GM18868 (cell line): ENCODE measurements at regions not wholly inside any gene's neighbourhood (a gene's known extent, or its start where the extent isn't known, plus 50 kb on each side); places are given as distances from the start of the nearest gene placed in this dataset.
A peak's percentile ranks its signal among the peaks of the same experiment; 100 is the strongest.
"Not testable (repeated sequence)": the region's sequence is repeated elsewhere in the genome, so short reads cannot be mapped to it uniquely, and the experiment has no call there.

Source experiments
- ATAC-seq: cut with Tn5 transposase; IDR thresholded peaks from one replicate; pipeline ENCODE4 v1.9.1; 2021; ENCODE audit warnings: mild to moderate bottlenecking, moderate library complexity; ENCODE audit not compliant: unreplicated experiment

DNA sequence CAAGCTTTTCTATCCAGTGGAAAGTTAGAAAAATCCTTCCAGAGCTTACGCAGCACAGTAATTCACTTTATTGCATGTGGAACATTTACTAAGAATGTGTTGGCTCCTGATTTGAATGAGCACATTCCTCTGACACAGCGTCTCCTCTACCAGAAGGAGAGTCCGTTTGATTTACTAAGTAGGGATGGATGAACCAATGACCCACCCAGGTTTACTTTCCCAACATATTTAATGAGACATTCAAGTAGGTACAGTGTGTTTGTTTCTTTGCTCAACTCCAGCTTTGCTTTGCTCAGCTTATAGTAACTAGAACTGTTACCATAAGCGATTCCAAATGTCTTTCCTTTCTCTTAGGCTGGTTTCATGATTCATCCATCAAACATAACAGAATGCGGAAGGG lies 161.7 kb downstream of the SMARCA1 start:
- ATAC-seq = no peak

DNA sequence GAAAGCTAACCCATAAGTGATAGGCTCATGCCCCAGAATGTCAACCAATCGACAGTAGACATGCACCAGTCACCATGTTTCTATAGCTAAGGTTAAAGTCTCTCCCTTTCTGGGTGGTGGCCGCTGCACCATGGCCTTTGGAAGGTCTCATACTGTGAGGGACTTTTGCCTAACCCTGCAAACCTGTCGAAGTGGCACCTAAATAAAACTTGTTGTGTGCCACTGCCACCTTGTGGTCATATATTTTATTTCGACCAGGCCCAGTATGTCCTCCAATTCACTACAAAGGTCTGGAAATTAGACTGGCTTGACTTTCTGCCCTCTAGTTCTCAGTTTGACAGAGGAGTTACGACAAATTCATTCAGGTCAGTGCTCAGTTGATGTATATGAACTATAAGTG lies 163.1 kb downstream of the SMARCA1 start:
- peak; percentile 94 for ATAC-seq

DNA sequence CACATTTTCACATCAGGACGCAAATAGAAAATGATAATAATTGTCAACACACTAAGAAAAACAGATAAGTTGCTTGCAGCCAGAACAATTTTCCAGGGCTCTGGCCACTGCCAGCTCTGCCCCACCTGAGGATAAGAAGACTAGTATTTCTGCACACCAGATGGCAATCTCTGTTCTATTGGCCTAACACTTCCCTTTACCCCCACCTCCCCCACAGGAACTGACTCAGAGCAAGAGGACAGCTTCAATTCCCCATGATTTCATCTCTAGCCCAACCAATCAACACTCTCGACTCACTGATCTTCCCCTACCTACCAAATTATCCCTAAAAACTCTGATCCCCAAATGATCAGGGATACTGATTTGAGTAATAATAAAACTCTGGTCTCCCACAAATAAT lies 164.0 kb downstream of the SMARCA1 start:
- ATAC-seq = no peak

DNA sequence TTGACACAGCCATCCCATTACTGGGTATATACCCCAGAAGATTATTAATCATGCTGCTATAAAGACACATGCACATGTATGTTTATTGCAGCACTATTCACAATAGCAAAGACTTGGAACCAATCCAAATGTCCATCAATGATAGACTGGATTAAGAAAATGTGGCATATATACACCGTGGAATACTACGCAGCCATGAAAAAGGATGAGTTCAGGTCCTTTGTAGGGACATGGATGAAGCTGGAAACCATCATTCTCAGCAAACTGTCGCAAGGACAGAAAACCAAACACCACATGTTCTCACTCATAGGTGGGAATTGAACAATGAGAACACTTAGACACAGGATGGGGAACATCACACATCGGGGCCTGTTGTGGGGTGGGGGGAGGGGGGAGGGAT lies 165.9 kb downstream of the SMARCA1 start:
- not testable (repeated sequence) for ATAC-seq

DNA sequence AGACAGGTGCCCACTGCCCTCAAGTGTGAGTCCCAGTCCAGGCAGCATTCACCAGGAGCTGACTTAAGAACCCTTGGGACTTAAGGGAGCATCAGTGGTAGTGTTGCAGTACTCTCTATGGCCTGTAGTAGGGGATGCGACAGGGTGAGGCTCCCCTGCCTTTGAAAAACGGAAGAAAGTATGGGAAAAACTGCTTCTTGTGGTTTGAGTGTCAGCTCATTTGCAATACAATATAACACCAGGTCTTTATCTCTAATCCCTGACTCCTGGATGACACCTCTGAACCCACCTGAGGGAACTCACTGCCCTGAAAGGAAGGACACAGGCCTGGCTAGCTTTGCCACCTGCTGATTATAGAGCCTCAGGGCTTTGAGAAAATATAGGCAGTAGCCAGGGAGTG lies 176.0 kb downstream of the SMARCA1 start:
- peak; percentile 76 for ATAC-seq

DNA sequence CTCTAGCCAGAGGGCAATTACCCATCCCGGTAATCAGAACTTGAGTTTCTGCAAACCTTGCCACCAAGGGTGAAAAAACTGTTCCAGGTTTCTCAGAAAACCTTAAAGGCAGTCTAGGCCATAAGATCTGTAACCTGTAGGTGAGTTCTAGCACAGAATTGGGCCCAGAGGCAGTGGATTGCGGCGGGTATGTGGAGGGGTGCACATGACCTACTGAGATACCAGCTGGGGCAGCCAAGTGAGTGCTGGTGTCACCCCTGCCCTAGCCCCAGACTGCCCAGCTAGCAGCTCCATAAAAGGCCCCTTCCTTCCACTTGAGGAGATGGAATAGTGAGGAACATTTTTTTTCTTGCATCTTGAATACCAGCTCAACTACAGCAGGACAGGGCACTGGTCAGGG lies 176.7 kb downstream of the SMARCA1 start:
- ATAC-seq = no peak

DNA sequence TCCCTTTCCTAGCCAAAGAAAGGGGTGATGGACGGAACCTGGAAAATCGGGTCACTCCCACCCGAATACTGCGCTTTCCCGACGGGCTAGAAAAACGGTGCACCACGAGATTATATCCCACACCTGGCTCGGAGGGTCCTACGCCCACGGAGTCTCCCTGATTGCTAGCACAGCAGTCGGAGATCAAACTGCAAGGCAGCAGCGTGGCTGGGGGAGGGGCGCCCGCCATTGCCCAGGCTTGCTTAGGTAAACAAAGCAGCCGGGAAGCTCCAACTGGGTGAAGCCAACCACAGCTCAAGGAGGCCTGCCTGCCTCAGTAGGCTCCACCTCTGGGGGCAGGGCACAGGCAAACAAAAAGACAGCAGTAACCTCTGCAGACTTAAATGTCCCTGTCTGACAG lies 186.0 kb downstream of the SMARCA1 start:
- ATAC-seq = not testable (repeated sequence)

DNA sequence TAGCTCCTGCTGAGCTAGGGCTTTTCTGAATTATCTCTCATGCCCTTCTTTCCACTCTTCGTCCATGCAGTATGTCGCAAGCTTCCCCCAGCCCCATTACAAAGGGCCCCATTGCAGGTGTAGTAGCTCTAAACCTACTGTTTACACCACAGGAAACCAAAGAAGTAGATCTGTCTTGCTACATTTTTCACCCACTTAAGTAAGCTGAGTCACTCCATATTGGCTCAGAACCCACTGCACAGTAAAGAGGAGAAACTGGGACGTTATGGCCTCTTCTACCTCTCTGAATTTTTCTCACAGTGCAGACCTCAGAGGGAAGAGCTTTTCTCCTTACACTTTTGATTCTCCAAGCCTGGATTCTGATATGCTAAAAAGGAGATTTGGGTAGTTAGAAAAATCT lies 200.2 kb downstream of the SMARCA1 start:
- no peak for ATAC-seq

DNA sequence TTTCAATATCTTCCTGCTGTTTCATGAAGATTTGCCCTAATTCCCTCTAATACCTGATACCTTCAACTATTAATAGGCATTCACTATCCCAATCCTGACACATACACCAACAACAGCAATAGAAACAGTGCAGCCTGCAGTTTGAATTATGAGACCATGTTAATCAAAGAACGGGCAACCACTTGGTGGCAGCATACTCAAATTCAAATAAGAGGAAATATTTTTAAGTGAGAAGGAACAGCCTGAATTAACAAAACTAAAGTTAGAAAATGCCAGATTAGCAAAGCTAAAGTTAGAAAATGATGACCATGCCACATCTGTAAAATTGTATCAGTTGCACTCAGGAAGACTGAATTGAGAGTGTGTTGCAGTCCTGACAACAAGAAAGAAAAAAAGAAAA lies 204.9 kb downstream of the SMARCA1 start:
- no peak for ATAC-seq

DNA sequence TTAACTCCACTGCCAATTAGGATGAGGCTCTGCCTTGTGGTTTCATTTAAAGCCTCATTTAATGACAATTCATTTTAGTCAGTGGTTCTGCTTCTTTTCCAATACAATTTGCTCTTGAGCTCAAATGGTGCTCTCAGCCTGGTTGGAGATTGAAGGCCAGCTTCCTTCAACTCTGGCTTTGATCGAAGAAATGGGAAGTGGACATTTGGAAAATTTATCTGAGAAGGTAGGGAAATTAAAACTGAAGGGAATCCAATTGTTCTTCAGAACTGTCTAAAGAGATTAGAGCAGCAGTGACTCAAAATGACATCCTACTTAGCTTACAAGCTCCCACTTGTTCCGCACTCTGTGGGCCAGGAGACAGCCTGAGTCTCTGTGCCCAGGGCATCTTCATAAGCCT lies 206.8 kb downstream of the SMARCA1 start:
- no peak for ATAC-seq

DNA sequence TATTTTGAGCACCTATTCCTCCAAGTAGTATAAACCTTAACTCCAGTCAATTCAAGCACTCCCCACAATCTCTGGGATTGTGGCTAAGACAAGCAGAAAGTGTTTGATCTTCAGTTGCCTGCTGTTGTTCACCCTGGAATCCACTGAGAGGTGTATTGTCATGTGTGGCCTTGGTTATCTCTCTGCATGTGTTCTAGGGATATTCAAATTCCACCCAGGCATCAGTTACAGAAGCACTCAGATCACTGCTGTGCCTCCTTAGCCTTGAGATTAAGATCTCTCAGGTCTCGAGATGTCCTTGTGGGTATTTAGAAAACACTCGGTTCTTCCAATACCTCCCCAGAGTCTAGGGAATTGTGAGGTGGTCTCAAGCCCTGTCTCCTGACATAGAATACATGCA lies 213.3 kb downstream of the SMARCA1 start:
- no peak for ATAC-seq

DNA sequence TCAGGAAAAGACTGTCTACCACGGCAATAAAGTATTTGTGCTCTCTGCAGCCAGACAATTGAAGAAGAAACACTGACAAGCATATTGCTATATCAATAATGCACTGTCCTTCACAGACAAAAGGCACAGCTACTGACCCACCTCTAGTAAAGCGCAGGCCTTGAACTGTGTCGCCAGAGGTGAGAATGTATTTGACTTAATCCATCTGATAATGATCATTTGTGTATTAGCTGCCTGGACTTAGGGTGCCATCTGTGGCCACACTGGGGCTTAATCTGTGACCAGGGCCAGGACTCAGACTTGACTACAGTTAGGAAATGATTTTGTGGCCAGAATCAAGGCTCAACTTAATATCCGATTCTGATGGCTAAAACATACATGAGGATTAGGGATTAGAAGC lies 260.4 kb downstream of the SMARCA1 start:
- no peak for ATAC-seq

DNA sequence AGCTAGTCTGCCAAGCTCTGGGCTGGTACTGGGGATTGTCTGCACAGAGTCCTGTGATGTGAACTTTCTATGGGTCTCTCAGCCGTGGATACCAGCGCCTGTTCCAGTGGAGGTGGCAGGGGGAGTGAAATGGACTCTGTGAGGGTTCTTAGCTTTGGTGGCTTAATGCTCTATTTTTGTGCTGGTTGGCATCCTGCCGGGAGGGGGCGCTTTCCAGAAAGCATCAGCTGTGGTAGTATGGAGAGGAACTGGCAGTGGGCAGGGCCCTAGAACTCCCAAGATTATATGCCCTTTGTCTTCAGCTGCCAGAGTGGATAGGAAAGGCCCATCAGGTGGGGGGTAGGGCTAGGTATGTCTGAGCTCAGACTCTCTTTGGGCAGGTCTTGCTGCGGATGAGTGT lies 267.8 kb downstream of the SMARCA1 start:
- not testable (repeated sequence) for ATAC-seq

DNA sequence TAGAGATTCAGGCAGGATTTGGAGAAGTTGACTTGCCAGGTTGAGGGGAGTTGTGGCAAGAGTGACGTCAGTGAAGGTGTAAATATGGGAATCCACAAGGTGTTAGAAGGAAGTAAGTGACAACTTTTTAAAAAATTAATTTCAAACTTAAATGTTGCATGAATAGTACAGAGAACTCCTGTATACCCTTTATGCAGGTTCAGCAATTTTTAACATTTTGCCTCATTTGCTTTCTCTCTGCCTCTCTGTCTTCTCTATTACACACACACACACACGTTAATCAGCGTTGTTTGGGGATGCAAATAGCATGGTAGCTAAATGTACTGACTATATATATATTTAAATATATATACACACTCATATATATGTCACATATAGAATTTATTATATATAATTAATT lies 273.7 kb downstream of the SMARCA1 start:
- ATAC-seq = no peak

DNA sequence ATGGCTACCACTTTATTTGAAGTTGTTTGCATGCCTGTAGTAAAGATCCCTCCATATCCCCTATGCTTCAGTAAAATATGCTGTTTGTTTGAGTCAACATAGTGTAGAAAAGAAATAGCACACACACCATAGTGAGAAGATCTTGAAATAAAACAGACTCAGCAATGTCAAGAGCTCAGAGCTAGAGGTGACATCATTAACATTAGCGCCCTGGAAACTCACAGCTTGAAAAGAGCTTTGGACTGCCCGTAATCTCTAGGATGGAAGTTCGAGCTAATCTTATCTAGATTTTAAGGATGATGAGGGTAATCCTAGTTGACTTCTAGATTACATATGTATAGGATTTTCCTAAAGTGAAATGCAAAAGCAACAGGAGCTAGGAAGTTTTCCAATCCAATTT lies 275.6 kb downstream of the SMARCA1 start:
- ATAC-seq = no peak

DNA sequence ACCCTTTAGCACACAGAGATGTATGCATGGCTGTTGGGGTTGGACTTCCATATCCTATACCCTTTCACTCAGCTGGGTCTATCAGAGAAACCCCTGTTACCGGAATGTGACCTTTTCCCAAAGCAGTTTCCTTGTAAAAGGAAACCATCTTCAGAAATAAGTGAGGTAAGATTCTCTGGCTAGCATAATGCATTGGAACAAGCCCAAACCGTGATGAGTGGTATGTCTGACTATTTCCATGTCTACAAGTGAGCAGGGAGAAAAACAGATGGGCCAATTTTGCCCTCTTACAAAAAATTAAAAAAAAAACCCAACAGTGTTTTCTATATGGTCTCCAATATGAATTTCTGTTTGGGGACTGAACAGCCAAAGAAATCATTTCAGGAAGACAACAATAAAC lies 283.9 kb downstream of the SMARCA1 start:
- ATAC-seq = no peak

DNA sequence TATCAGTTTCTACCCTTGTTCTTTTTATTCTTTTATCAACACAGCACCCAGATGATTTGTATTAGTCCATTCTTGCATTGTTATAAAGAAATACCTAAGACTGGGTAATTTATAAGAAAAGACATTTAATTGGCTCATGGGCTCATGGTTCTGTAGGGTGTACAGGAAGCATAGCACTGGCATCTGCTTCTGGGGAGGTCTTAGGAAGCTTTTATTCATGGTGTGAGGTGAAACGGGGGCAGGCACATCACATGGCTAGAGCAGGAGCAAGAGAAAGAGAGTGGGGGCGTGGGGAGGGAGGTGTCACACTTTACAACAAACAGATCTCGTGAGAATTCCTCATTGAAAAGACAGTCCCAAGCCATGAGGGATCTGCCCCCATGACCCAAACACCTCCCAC lies 285.3 kb downstream of the SMARCA1 start:
- ATAC-seq = no peak

DNA sequence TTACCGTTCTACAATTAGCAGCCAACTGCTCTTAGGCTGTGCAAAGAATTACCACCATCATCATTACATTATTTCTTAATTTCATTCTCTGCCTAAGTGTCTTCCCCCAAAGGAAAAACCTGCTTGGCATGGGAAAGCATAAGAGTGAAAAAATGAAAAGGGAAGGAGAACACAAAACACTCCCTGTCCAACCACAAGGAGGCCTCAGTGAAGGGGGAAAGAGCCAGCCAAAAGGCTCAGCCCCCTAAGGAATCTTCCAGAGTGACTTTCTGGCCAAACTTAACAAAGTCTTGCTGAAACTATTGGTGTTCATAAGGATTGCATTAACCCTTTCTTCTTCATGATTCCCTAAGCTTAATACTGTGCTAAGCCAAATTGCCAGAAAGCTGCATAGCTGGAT lies 287.4 kb downstream of the SMARCA1 start:
- ATAC-seq = no peak

DNA sequence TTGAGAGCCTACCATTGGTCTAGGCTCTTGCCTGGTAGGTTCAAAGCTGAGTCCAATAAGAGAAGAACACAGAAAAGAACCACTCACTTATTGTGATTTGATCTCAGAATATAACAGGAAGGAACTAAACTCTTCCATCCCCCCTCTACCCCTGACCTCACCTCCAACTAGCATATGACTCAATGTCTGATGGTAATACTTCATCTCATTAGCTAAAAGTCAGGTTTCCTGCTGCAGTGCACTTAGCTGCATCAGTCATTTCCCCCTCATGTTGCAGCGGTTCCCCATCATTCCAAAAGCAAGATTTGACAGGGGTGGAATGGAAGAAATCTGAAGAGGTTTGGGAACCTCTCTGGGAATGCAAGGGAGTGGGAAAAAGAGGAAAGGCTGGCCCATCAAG lies 289.5 kb downstream of the SMARCA1 start:
- no peak for ATAC-seq

DNA sequence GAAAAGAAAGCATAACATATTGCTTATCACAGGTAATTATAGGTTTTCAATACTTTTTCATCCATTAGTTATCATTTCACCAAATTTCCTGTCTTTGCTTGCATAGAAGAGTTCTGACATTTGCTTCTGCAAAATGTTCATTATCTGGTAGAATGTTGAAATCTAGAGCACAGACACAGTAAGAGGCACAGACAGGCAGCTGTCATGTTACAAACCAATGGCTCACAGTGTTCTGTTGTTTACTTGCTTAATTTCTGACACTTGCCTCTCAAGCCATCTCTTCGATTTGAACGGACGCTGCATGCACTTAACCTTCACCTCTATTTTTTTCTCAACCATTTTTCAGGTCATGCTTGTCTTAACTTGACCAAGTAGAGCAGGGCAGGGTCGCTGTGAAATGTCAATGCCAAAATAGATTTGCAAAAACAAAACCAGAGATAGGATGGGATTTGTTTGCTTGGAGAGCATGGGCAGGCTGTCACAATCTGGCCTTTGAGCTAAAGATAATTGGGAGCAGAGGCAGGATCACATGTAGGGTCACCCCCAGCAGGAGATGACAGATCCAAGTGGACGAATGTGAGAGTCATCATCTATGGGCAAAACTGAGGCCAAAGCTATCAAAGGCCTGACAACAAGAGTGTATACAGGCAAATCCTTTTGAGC lies 292.3 kb downstream of the SMARCA1 start:
- ATAC-seq = no peak

DNA sequence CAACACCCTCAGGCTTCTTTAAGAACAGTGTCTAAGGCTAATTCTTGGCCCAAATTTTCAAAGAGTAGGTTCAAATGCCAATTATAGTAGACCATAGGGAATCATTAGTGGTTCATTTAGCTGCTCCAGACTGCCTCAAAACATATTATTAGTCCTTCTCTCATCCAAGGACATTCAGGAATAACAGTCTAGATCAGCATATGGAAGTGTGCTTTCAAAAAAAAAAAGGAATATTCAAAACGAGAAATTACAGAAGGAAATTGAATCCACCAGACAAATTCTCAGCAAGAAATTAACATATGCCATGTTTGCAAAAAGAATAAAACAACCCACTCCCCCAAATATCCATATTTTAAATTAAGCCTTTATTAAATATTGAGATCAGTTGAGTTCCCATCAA lies 293.1 kb downstream of the SMARCA1 start:
- ATAC-seq = no peak

DNA sequence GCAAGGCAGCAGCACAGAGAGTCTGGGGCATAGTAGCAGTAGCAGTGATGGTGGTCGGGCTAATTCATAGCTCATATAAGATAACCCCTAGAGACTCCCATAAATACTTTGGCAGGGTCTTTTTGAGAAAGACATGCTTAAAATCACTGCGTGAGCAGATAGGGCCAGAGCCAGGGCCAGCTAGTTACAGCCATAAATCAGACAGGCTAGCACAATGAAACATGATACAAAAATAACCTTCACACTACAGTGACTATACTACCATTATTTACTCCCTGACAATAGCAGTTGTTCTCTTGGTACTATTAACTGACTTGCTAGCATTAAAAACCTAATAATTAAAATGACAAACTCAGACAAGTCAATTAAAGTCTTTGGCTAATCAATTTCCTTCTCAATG lies 295.9 kb downstream of the SMARCA1 start:
- ATAC-seq = no peak

DNA sequence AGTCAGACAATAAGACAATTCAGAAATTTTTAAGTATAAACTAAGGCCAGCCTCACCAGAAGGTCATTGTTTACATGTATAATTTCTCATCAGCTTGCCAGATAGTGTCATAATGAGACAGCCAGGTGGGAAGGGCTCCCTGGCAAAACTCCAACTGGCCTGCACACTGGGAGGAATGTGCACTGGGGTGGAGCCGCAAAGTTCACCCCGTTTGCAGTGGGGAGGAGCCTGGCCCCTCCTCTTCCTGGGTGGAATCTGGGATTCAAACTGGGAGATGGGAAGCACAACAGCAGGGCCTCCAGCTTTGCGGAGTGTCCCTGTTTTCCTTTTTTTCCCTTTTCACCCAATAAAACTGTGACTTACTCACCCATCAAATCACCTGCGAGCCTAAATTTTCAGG lies 329.9 kb downstream of the SMARCA1 start:
- no peak for ATAC-seq

DNA sequence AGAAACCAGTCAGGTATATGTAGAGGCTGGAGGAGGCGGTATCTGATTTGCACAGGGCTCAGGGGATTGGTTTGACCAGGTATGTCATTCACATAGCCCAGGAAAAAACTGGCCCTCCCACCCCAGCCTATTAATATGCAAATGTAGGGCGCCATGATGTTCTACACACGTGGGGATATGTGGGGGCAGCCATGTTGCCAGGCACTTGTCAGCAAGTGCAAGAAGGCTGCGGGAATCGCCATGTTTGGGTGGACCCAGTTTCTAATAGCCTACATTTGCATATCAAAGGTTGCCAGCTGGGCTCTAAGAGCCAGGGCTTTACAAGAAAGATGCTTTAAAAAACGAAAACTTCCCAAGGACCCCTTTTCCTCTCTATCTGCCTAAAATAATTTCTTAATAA lies 335.1 kb downstream of the SMARCA1 start:
- ATAC-seq = no peak
